ENCODE measurements at regions not wholly inside any gene's neighbourhood (a gene's known extent, or its start where the extent isn't known, plus 50 kb on each side); places are given as distances from the start of the nearest gene placed in this dataset.

- no peak for DNase-seq (ENCODE audit: low read depth)
These were observed 133.5 kb downstream of the AASDH start for GRCh38 chr4:56253666-56254305.

GRCh38 chr4:56252561-56253152, 134.6 kb downstream of the AASDH start:
- H3K4me3 ChIP-seq (ENCODE audit: low read length), result no peak overlapping the region
- no peak for DNase-seq (ENCODE audit: low read depth)
- TF ChIP-seq CTCF (IDR thresholded peaks at IDR 0.05; ENCODE audit: insufficient read depth, low read depth, low read length, missing control alignments), result no peak

More at GRCh38 chr4:56253666-56254305, 133.5 kb downstream of the AASDH start:
- no peak overlapping the region for H3K4me3 ChIP-seq (ENCODE audit: low read length)
- TF ChIP-seq CTCF (IDR thresholded peaks at IDR 0.05; ENCODE audit: insufficient read depth, low read depth, low read length, missing control alignments), result no peak

- TF ChIP-seq CTCF (IDR thresholded peaks at IDR 0.05; ENCODE audit: insufficient read depth, low read depth, low read length, missing control alignments), result no peak
- no peak for DNase-seq (ENCODE audit: low read depth)
- H3K4me3 ChIP-seq (ENCODE audit: low read length), result no peak overlapping the region
These were observed 135.7 kb downstream of the AASDH start for GRCh38 chr4:56251556-56251955.

GRCh38 chr4:56250776-56251175, 136.5 kb downstream of the AASDH start:
- no peak overlapping the region for H3K4me3 ChIP-seq (ENCODE audit: low read length)
- TF ChIP-seq CTCF (IDR thresholded peaks at IDR 0.05; ENCODE audit: insufficient read depth, low read depth, low read length, missing control alignments), result no peak
- no peak for DNase-seq (ENCODE audit: low read depth)

GRCh38 chr4:56247646-56248045, 139.6 kb downstream of the AASDH start:
- no peak for TF ChIP-seq CTCF (IDR thresholded peaks at IDR 0.05; ENCODE audit: insufficient read depth, low read depth, low read length, missing control alignments)
- DNase-seq (ENCODE audit: low read depth), result no peak
- no peak overlapping the region for H3K4me3 ChIP-seq (ENCODE audit: low read length)

GRCh38 chr4:56246233-56246610, 141.1 kb downstream of the AASDH start:
- TF ChIP-seq CTCF (IDR thresholded peaks at IDR 0.05; ENCODE audit: insufficient read depth, low read depth, low read length, missing control alignments), result no peak
- no peak for DNase-seq (ENCODE audit: low read depth)
- no peak overlapping the region for H3K4me3 ChIP-seq (ENCODE audit: low read length)

Data from epithelial cell of esophagus (primary cell).